Sciatic nerve (tissue), 2 donors: ENCODE measurements at regions not wholly inside any gene's neighbourhood (a gene's known extent, or its start where the extent isn't known, plus 50 kb on each side); places are given as distances from the start of the nearest gene placed in this dataset.
"Not testable (repeated sequence)": the region's sequence is repeated elsewhere in the genome, so short reads cannot be mapped to it uniquely, and the experiment has no call there.

Source experiments
- ATAC-seq: fragments of 200-7000 bp; cut with Tn5 transposase; one replicate; pipeline ENCODE4 v1.9.1; 2020; ENCODE audit warnings: mild to moderate bottlenecking, moderate library complexity
- DNase-seq: peaks from one replicate; pipeline ENCODE4 v3.0.0-alpha.2; 2020; ENCODE audit warnings: low spot score
- intact Hi-C: fragments of 100-400 bp; cut with DNase I; formaldehyde crosslinking; loops from one replicate; pipeline ENCODE4 v1.14.2; 2022
- donor health status: DM: no; HTN: no; CAD: no.
- donor health status: DM: no; HTN: no; CAD: no.

DNA sequence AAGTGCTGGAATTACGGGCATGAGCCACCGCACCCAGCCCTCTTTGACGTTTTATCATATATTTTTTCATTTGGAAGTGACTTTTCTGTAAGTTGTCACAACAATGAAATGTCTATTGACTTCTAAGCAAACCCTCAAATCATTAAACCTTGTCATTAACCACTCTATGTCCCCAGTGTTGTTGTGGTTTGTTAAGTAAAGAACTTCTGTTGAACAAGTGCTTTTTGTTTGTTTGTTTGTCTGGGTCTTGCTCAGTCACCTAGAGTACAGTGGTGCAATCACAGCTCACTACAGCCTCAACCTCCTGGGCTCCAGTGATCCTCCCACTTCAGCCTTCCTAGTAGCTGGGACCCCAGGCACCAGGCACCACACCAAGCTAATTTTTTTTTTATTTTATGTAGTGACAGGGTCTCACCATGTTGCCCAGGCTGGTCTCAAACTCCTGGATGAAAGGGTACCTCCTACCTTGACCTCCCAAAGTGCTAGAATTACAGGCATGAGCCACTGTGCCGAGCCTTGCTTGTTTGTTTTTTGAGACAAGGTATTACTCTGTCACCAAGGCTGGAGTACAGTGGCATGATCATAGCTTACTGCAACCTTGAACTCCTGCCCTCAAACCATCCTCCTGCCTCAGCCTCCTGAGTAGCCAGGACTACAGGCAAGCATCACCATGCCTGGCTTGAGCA, 57.6 kb upstream of the LOC128125822 start:
- intact Hi-C loops, result no loop called here
- DNase-seq (no peak), ATAC-seq (no peak)

DNA sequence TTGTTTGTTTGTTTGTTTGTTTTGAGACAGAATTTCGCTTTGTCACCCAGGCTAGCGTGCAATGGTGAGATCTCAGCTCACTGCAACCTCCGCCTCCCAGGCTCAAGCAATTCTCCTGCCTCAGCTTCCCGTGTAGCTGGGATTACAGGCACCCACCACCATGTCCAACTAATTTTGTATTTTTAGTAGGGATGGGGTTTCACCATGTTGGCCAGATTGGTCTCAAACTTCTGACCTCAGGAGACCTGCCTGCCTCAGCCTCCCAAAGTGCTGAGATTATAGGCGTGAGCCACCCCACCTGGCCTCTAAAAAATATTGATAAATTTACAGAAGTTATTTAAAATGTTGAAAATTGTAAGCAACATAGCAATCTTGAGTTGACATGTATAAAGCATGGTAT, 57.1 kb upstream of the LOC128125822 start:
- DNase-seq, intact Hi-C loops, ATAC-seq: not testable (repeated sequence)

- ATAC-seq (no peak), DNase-seq (no peak)
- intact Hi-C loops, result no loop called here
Observed at GRCh38 chr6:63516186-63516944, 55.9 kb upstream of the LOC128125822 start.

GRCh38 chr6:63517221-63517620, 55.1 kb upstream of the LOC128125822 start:
- DNase-seq (no peak), ATAC-seq (no peak)
- intact Hi-C loops, result no loop called here

DNA sequence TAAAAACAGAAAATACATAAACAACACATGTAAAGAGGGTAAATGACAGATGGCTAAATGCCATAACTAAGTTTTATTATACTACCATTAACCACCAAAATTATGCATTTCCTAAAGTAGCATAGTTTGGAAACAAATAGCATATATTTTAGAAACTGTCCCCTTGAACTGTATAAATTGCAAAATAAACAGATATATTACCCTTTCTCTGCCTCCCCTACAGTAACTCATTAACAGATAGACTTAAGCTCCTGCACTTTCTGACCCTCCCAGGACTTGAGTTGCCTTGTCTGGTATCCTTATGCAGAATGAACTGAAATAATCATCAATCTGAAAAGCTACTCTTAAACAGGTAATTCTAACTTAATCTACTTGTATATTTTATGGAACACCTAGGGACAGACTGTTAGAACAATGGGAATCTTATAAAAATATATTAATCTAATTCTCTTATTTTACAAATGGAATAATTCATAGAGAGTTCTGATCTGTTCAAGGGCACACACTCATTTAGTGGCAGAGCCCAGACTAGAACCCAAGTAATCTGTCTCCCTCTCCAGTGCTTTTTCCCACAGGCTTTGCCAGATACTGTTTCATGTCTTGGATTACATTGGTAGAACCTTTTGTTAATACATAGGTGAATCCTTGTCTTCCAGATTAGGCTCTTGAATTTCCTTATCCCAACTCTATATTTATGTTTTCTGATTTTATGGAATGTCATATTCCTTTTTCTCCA, 50.6 kb upstream of the LOC128125822 start:
- intact Hi-C loops, result no loop called here
- no peak for ATAC-seq
- DNase-seq, result no peak
